OCI-LY1 (cell line): ENCODE measurements at regions not wholly inside any gene's neighbourhood (a gene's known extent, or its start where the extent isn't known, plus 50 kb on each side); places are given as distances from the start of the nearest gene placed in this dataset.

Experiments used
- H2AFZ ChIP-seq: fragments of 200-600 bp; sonication (generic), shearing (Covaris generic); 2 replicates; pipeline ENCODE4 v1.6.0; 2014; ENCODE audit warnings: antibody characterized with exemption, mild to moderate bottlenecking, low read length
- H3F3A ChIP-seq: fragments of 200-600 bp; sonication (generic), shearing (Covaris generic); 2 replicates; pipeline ENCODE4 v1.6.0; 2014; ENCODE audit warnings: mild to moderate bottlenecking, antibody characterized with exemption, low read length, moderate library complexity; ENCODE audit not compliant: insufficient read depth
- H3K27ac ChIP-seq: fragments of 200-600 bp; sonication (generic); 2 replicates; pipeline ENCODE4 v1.5.1; 2014; ENCODE audit warnings: low read length, mixed run types, mild to moderate bottlenecking, low read depth; ENCODE audit not compliant: poor library complexity, severe bottlenecking
- H3K27me3 ChIP-seq: fragments of 200-600 bp; sonication (generic); 2 replicates; pipeline ENCODE4 v1.6.0; 2014; ENCODE audit warnings: antibody characterized with exemption, mild to moderate bottlenecking, low read length, moderate library complexity; ENCODE audit not compliant: insufficient read depth
- H3K36me3 ChIP-seq: fragments of 200-600 bp; sonication (generic); 2 replicates; pipeline ENCODE4 v1.6.1; 2014; ENCODE audit warnings: mild to moderate bottlenecking, antibody characterized with exemption, low read length, moderate library complexity, mixed read lengths; ENCODE audit not compliant: insufficient read depth
- H3K4me1 ChIP-seq: fragments of 200-600 bp; sonication (generic); 2 replicates; pipeline ENCODE4 v1.5.1; 2014; ENCODE audit warnings: mild to moderate bottlenecking, low read length, moderate library complexity; ENCODE audit not compliant: insufficient read depth, severe bottlenecking
- H3K4me2 ChIP-seq: fragments of 200-600 bp; sonication (generic), shearing (Covaris generic); 2 replicates; pipeline ENCODE4 v1.6.1; 2014; ENCODE audit warnings: low read length
- H3K4me3 ChIP-seq: fragments of 200-600 bp; sonication (generic); 2 replicates; pipeline ENCODE4 v1.5.1; 2014; ENCODE audit warnings: low read length, low read depth, mild to moderate bottlenecking, mixed read lengths; ENCODE audit not compliant: poor library complexity, severe bottlenecking
- H3K79me2 ChIP-seq: fragments of 200-600 bp; shearing (Covaris generic); 2 replicates; pipeline ENCODE4 v1.6.1; 2016; ENCODE audit warnings: mixed run types, low read length, mixed read lengths; ENCODE audit not compliant: insufficient read depth
- H3K9ac ChIP-seq: fragments of 200-600 bp; sonication (generic), shearing (Covaris generic); 2 replicates; pipeline ENCODE4 v1.6.1; 2014; ENCODE audit warnings: mild to moderate bottlenecking, low read length, mixed read lengths
- H3K9me2 ChIP-seq: fragments of 200-600 bp; sonication (generic), shearing (Covaris generic); 2 replicates; pipeline ENCODE4 v1.6.1; 2014; ENCODE audit warnings: low read depth, mild to moderate bottlenecking, low read length, mixed read lengths
- H3K9me3 ChIP-seq: fragments of 200-600 bp; shearing (Covaris generic); 2 replicates; pipeline ENCODE4 v1.6.1; 2014; ENCODE audit warnings: low read length, mixed read lengths
- H4K20me1 ChIP-seq: fragments of 200-600 bp; sonication (generic), shearing (Covaris generic); 2 replicates; pipeline ENCODE4 v1.6.0; 2016; ENCODE audit warnings: mild to moderate bottlenecking, low read length; ENCODE audit not compliant: insufficient read depth
- EZH2 ChIP-seq: fragments of 200-600 bp; sonication (generic), shearing (Covaris generic); IDR thresholded peaks from 2 replicates; pipeline ENCODE4 v1.8.0; 2017; ENCODE audit warnings: borderline replicate concordance, mixed run types, mild to moderate bottlenecking, antibody characterized with exemption, low read length, moderate library complexity, mixed read lengths
- TF ChIP-seq, protein P1 (sequence below): fragments of 200-600 bp; sonication (generic), shearing (Covaris generic); IDR thresholded peaks from 2 replicates; pipeline ENCODE4 v1.5.1; 2017; ENCODE audit warnings: mild to moderate bottlenecking, antibody characterized with exemption, low read length, moderate library complexity, mixed read lengths

- Histone ChIP-seq H4K20me1 (no peaks in the 10 kb centered on the region), H3K27ac (no peak overlapping the region), H3K9ac (no peak overlapping the region), H3K79me2 (no peaks in the 10 kb centered on the region), H3K27me3 (no peaks in the 10 kb centered on the region; the same call in 1 of the 2 replicates), H3K36me3 (no peaks in the 10 kb centered on the region), H3K9me3 (no peaks in the 10 kb centered on the region), H3F3A (no peaks in the 10 kb centered on the region), H2AFZ (no peak overlapping the region), H3K4me1 (no peaks in the 10 kb centered on the region), H3K4me3 (no peak overlapping the region), H3K4me2 (no peak overlapping the region), H3K9me2 (no peaks in the 10 kb centered on the region)
- TF ChIP-seq, protein P1, sequence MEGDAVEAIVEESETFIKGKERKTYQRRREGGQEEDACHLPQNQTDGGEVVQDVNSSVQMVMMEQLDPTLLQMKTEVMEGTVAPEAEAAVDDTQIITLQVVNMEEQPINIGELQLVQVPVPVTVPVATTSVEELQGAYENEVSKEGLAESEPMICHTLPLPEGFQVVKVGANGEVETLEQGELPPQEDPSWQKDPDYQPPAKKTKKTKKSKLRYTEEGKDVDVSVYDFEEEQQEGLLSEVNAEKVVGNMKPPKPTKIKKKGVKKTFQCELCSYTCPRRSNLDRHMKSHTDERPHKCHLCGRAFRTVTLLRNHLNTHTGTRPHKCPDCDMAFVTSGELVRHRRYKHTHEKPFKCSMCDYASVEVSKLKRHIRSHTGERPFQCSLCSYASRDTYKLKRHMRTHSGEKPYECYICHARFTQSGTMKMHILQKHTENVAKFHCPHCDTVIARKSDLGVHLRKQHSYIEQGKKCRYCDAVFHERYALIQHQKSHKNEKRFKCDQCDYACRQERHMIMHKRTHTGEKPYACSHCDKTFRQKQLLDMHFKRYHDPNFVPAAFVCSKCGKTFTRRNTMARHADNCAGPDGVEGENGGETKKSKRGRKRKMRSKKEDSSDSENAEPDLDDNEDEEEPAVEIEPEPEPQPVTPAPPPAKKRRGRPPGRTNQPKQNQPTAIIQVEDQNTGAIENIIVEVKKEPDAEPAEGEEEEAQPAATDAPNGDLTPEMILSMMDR = no peak
- no peak for TF ChIP-seq EZH2
These were observed 134.7 kb upstream of the CIBAR2 start for GRCh38 chr16:85246973-85247372.

- Histone ChIP-seq H3F3A (no peaks in the 10 kb centered on the region), H2AFZ (no peak overlapping the region), H3K9ac (no peak overlapping the region), H3K36me3 (no peaks in the 10 kb centered on the region), H3K9me3 (no peaks in the 10 kb centered on the region), H3K79me2 (no peaks in the 10 kb centered on the region), H3K27ac (no peak overlapping the region), H3K4me2 (no peak overlapping the region), H3K4me3 (no peak overlapping the region), H3K9me2 (no peaks in the 10 kb centered on the region), H3K4me1 (no peaks in the 10 kb centered on the region), H4K20me1 (no peaks in the 10 kb centered on the region), H3K27me3 (no peaks in the 10 kb centered on the region; the same call in 1 of the 2 replicates)
- TF ChIP-seq EZH2 = no peak
- TF ChIP-seq, protein P1 = no peak
These were observed 136.1 kb upstream of the CIBAR2 start for GRCh38 chr16:85248342-85248741.

DNA sequence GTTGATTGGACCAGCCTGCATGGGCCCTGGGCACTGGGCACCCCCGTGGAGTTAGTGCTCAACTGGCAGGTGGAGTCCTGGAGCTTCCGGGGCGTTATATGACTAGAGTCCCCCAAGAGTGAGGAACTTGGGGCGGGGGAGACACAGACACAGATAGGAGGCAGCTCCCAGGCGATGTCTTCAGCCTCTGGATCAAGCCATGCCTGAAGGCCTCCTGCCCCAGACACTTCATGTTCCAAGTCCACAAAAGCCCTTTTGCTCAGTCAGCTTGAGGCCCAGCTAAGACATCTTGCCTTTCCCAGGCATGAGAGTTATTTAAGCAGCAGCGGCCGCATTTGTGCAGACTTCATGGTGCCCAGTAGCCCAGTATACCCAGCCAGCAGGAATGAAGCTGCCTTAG, 136.6 kb upstream of the CIBAR2 start:
- Histone ChIP-seq H3K27ac (no peak overlapping the region), H3K9me3 (no peaks in the 10 kb centered on the region), H4K20me1 (no peaks in the 10 kb centered on the region)

More for the DNA sequence above, 136.6 kb upstream of the CIBAR2 start:
- TF ChIP-seq, protein P1 = no peak
- TF ChIP-seq EZH2 = no peak
- no peak overlapping the region for H3K4me3 ChIP-seq
- H3K9me2 ChIP-seq = no peaks in the 10 kb centered on the region
- H3K79me2 ChIP-seq = no peaks in the 10 kb centered on the region
- H2AFZ ChIP-seq = no peak overlapping the region
- H3K4me1 ChIP-seq = no peaks in the 10 kb centered on the region
- no peaks in the 10 kb centered on the region for H3K36me3 ChIP-seq
- no peak overlapping the region for H3K4me2 ChIP-seq
- no peaks in the 10 kb centered on the region; the same call in 1 of the 2 replicates for H3K27me3 ChIP-seq
- H3F3A ChIP-seq = no peaks in the 10 kb centered on the region
- no peak overlapping the region for H3K9ac ChIP-seq
